ENCODE measurements at regions not wholly inside any gene's neighbourhood (a gene's known extent, or its start where the extent isn't known, plus 50 kb on each side); places are given as distances from the start of the nearest gene placed in this dataset.
"Not testable (repeated sequence)": the region's sequence is repeated elsewhere in the genome, so short reads cannot be mapped to it uniquely, and the experiment has no call there.

GRCh38 chr20:20786428-20786827 is 74.0 kb upstream of the RALGAPA2 start:
- H3K27me3 ChIP-seq (replicated peaks in 1 of 7): peaks cover 0 to 5% (median 0%) of the 10 kb centered on the region in 7 donors
- H3K4me3 ChIP-seq: no peak overlapping the region
- H3K36me3 ChIP-seq: no peaks in the 10 kb centered on the region
- DNase-seq: peak; percentile 81
- TF ChIP-seq CTCF (IDR thresholded peaks at IDR 0.05 in 8 of 11, conservative IDR thresholded peaks at IDR 0.05 in 3 of 11) (no peak), POLR2AphosphoS5 (IDR thresholded peaks at IDR 0.05) (peak in 1 of 3 donors; percentile 51), POLR2A (IDR thresholded peaks at IDR 0.05) (no peak)
- H3K4me1 ChIP-seq: peaks cover 0 to 27% (median 4%) of the 10 kb centered on the region in 6 donors
- peak overlapping the region in 4 of 8 donors; percentile 39 to 72 (median 58) for H3K27ac ChIP-seq
- WGBS, 5 donors: 29 to 63% (median 45%) methylated on average over 2 of the region's 2 CpGs
- H3K9me3 ChIP-seq: peaks cover 0 to 11% (median 7%) of the 10 kb centered on the region in 8 donors
- intact Hi-C loops (cut with DNase I; ENCODE audit: low total_unique reads): no loop called here

GRCh38 chr20:20785226-20785625 is 72.8 kb upstream of the RALGAPA2 start:
- DNase-seq: no peak
- no peak overlapping the region for H3K27ac ChIP-seq
- peaks cover 0 to 39% (median 5%) of the 10 kb centered on the region in 6 donors for H3K4me1 ChIP-seq
- H3K9me3 ChIP-seq: peaks cover 0 to 11% (median 7%) of the 10 kb centered on the region in 8 donors
- intact Hi-C loops (cut with DNase I; ENCODE audit: low total_unique reads): no loop called here
- 49 to 64% (median 51%) methylated on average over 2 of the region's 2 CpGs for WGBS, 5 donors
- no peak overlapping the region for H3K4me3 ChIP-seq
- no peaks in the 10 kb centered on the region for H3K36me3 ChIP-seq
- peaks cover 0 to 10% (median 0%) of the 10 kb centered on the region in 7 donors for H3K27me3 ChIP-seq (replicated peaks in 1 of 7)
- TF ChIP-seq POLR2AphosphoS5 (IDR thresholded peaks at IDR 0.05) (no peak), CTCF (IDR thresholded peaks at IDR 0.05 in 8 of 11, conservative IDR thresholded peaks at IDR 0.05 in 3 of 11) (no peak), POLR2A (IDR thresholded peaks at IDR 0.05) (no peak)

GRCh38 chr20:20784450-20784849 is 72.0 kb upstream of the RALGAPA2 start:
- not testable (repeated sequence) for DNase-seq

GRCh38 chr20:20783450-20783849 is 71.0 kb upstream of the RALGAPA2 start:
- 50 to 74% (median 61%) methylated on average over 6 of the region's 6 CpGs for WGBS, 5 donors
- Histone ChIP-seq H3K4me1 (peaks cover 0 to 47% (median 7%) of the 10 kb centered on the region in 6 donors), H3K36me3 (no peaks in the 10 kb centered on the region), H3K9me3 (peaks cover 0 to 11% (median 7%) of the 10 kb centered on the region in 8 donors), H3K27me3 (replicated peaks in 1 of 7) (peaks cover 0 to 10% (median 0%) of the 10 kb centered on the region in 7 donors), H3K4me3 (no peak overlapping the region), H3K27ac (no peak overlapping the region)
- no peak for DNase-seq
- TF ChIP-seq CTCF (IDR thresholded peaks at IDR 0.05 in 8 of 11, conservative IDR thresholded peaks at IDR 0.05 in 3 of 11) (no peak), POLR2AphosphoS5 (IDR thresholded peaks at IDR 0.05) (no peak)
- intact Hi-C loops (cut with DNase I; ENCODE audit: low total_unique reads): no loop called here

More at GRCh38 chr20:20784450-20784849, 72.0 kb upstream of the RALGAPA2 start:
- H3K27me3 ChIP-seq (replicated peaks in 1 of 7): peaks cover 0 to 10% (median 0%) of the 10 kb centered on the region in 7 donors
- peaks cover 0 to 11% (median 7%) of the 10 kb centered on the region in 8 donors for H3K9me3 ChIP-seq
- H3K36me3 ChIP-seq; intact Hi-C loops (cut with DNase I; ENCODE audit: low total_unique reads); H3K27ac ChIP-seq; H3K4me3 ChIP-seq: not testable (repeated sequence)
- peaks cover 0 to 47% (median 7%) of the 10 kb centered on the region in 6 donors for H3K4me1 ChIP-seq
- 74 to 96% (median 85%) methylated on average over 4 of the region's 4 CpGs for WGBS, 5 donors

Data from spleen (tissue), 11 donors.